DOHH2 (cell line): ENCODE measurements at regions not wholly inside any gene's neighbourhood (a gene's known extent, or its start where the extent isn't known, plus 50 kb on each side); places are given as distances from the start of the nearest gene placed in this dataset.

Experiments used
- CTCF ChIP-seq: fragments of 200-600 bp; sonication (generic); IDR thresholded peaks from one replicate; pipeline ENCODE4 v1.5.1; 2014; ENCODE audit warnings: antibody characterized with exemption, mild to moderate bottlenecking, low read depth, low read length; ENCODE audit not compliant: poor library complexity, severe bottlenecking
- EZH2phosphoT487 ChIP-seq: fragments of 200-600 bp; sonication (generic); IDR thresholded peaks from 2 replicates; pipeline ENCODE4 v1.6.1; 2017; ENCODE audit warnings: borderline replicate concordance, mild to moderate bottlenecking, antibody characterized with exemption, low read length, moderate library complexity, mixed read lengths

GRCh38 chr3:59135096-59135495 lies 85.3 kb upstream of the CFAP20DC start:
- no peak for TF ChIP-seq CTCF
- TF ChIP-seq EZH2phosphoT487, result no peak
